ENCODE measurements at regions not wholly inside any gene's neighbourhood (a gene's known extent, or its start where the extent isn't known, plus 50 kb on each side); places are given as distances from the start of the nearest gene placed in this dataset.
"Not testable (repeated sequence)": the region's sequence is repeated elsewhere in the genome, so short reads cannot be mapped to it uniquely, and the experiment has no call there.

DNA sequence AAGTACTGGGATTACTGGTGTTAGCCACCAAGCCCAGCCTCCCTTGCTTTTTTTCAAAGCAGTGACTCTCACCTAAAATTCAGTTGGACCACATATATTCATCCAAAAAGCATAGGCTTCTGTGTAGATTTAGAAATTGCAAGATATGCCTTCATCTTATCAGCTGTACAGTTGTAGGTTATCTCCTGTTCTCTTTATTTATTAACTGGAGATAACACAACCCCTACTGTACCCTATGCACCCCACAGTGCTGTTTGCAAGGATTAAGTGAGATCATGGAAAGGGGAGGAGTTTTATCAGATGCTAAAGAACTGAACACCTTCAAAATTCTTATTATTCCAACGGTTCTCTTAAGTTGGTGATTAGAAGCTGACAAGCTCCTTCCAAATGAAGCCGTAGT lies 164.4 kb upstream of the JARID2 start:
- DNase-seq (ENCODE audit: low read depth in 2 of 2), result no peak

DNA sequence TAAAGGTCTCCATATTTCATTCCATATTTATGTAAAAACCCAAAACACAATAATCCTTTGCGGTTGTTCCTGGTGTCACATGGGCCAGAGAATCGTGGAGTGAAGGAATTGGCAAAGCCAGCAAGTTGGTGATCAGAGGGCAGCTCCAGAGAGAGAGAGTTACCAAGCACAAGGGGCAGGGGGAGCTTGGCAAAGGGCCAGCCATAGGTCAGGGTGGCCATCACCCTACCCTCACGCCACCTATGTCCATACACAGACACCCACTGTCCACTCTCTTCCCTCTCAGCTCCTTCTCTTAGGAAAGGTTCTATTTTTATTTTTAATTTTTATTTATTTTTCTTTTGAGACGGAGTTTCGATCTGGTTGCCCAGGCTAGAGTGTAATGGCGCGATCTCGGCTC lies 163.2 kb upstream of the JARID2 start:
- no peak for DNase-seq (ENCODE audit: low read depth in 2 of 2)

DNA sequence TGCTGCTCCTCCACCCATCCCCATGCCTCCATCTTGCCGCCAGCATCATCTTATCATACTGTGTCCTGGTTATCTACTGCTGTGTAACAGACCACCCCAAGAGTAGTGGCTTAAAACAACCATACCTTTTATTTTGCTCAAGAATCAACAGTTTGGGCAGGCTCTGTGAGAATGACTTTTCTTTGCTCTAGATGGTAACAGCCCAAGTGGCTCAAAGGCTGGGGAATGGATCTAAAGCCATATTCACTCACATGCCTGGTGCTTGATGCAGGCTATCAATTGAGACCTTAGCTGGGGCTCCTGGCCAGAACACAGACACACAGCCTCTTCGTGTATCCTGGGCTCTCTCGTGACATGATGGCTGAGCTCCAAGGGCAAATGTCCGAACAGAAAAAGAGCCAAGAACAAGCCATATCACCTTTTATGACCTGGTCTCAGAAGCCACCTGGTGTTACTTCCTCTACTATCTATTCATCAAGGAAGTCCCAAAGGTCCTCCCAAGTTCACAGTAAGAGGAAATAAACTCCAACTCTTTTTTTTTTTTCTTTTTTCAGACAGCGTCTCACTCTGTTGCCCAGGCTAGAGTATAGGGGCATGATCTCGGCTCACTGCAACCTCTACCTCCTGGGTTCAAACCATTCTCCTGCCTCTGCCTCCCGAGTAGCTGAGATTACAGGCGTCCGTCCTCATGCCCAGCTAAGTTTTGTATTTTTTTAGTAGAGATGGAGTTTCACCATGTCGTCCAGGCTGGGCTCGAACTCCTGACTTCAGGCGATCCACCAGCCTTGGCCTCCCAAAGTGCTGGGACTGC lies 159.3 kb upstream of the JARID2 start:
- no peak for DNase-seq (ENCODE audit: low read depth in 2 of 2)

DNA sequence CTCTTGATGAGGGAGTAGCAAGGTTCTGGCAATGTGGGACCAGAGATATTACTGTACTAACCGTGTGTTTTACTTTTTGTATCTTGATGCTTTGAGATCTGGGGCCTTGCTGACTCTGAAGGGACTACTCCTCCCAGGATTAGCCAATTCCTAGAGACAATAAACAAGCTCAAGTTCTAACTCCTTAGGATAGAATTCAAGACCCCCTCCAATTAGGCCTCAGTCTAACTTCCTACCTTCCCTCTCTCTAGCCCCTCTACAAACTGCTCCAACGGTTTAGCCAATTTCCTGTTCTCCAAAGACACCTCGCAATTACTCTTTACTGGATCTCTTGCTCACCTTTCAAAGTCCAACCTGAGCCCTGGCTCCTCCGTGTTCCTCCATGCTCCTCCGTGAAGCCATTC lies 158.7 kb upstream of the JARID2 start:
- DNase-seq (ENCODE audit: low read depth in 2 of 2), result no peak

DNA sequence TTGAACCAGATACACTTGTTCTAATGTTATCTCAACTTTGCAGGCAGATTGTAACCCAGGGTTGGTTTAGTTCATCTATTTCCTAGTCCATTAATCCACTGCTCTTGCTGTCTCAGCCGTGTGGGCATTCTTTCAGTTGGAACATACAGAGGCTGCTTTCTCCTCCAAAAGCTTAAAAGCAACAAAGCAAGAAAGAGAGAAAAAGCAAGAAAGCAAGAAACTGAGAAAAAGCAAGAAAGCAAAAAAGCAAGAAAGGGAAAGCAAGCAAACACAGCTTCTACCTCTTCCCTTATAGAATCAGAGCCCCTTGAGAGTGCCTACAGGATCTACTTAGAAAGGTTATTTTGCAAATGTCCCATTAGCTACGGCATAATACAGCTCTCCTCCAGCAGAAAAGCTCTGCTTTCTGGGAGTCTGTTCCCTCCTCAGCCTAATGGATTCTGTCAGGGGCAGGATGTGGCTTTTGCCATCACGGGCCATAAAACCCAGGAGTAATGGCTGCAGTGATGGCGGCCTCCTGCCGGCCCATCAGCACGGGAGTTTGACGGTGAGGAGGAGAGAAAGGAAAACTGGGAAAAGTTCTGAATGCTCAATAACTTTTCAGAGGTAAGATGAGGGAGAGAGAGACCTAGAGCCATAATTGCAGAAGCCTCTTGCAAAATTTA lies 156.8 kb upstream of the JARID2 start:
- no peak for DNase-seq (ENCODE audit: low read depth in 2 of 2)

DNA sequence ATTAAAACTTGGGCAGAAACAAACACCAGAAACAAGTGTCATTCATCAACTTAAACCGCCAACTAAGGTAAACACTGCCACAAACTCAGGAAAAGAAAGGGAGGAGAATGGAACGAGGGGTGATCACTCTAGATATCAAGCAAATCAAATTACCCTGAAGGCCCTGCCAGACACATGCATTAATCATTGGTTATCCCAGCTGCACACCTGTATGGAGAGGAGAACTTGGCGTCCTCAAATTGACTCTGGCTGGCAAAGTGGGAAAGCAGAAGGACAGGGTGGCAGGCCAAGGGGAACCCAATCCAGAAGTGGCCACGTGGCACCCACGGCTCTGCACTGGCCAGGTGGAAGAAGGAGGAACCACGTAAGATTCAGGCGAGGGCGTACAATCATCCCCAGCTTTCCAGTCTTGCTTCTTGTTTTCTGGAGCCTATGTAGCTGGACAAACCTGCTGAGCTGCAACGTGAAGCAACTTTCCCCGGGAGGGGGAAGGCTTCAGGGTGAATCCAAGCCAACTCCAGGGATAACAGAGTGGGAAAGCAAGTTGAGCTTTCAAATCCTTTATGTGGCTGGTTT lies 156.2 kb upstream of the JARID2 start:
- DNase-seq (ENCODE audit: low read depth in 2 of 2), result no peak

DNA sequence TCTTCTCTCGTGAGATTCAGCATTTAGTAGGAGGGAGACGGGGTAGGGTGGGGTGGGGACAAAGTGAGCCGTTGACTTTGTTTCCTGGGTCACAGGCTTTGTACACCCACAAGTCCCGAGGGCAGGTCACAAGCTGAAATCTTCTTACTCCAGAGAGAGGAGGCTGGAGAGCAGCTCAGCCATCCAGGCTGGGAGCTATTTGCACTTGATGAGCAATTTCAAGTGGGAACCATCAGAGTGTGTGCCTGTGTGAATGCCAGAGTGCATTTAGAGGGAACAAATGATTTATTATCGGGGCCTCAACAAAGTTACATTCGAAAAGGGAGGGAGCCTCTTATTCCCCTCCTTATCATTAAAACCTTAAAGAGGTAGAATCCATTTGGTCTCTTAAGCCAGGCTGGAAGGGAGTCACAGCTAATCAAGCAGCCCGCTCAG lies 155.7 kb upstream of the JARID2 start:
- DNase-seq (ENCODE audit: low read depth in 2 of 2), result no peak

DNA sequence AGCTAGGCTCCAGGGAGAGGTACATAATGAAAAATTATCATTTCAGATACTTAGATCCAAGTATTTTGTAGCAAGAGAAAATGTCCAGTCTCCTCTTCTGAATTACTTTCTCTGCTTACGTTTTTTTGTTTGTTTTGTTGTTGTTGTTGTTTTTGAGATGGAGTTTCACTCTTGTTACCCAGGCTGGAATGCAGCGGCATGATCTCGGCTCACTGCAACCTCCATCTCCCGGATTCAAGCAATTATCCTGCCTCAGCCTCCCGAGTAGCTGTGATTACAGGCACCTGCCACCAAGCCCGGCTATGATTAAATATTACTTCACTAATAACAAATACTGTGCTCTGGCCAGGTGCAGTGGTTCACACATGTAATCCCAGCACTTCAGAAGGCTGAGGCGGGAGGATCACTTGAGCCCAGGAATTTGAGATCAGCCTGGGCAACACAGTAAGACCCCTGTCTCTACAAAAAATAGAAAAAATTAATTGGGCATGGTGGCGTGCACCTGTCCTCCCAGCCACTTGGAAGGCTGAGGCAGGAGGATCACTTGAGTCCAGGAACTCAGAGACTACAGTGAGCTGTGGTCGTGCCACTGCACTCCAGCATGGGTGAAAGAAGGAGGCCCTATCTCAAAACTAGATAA lies 155.0 kb upstream of the JARID2 start:
- DNase-seq (ENCODE audit: low read depth in 2 of 2), result no peak

DNA sequence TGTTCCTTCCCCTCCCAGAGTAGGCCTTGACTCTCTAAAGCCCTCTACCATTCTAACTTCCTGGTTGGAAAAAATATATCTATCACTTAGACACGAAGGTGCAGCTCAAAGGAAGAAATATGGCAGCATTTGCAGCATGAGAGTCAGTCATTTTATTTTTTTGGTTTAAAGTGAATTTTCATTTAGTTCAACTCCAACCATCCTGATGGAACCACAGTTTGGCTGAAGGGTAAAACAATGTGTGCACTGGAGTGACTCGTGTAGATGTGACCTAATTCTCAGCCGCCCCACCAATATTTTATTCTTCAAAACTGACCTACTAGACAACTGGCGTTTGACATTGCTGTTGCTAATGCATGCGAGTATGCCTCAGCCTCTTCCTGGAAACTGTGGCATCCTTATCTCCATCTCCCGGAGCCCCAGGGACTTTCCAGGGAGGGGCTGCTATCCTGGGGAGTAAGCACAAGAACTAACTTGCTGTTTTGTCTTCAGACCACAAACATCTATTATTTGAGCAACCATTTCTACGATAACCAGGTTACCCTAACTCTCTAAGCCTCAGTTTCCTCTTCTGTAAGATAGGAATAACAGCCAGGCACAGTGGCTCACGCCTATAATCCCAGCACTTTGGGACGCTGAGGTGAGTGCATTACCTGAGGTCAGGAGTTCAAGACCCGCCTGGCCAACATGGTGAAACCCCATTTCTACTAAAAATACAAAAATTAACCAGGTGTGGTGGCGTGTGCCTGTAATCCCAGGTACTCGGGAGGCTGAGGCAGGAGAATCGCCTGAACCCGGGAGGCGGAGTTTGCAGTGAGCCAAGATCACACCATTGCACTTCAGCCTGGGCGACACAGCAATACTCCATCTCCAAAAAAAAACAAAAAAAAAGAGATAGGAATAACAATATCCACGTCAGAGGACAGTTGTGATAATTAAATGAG lies 148.7 kb upstream of the JARID2 start:
- no peak for DNase-seq (ENCODE audit: low read depth in 2 of 2)

DNA sequence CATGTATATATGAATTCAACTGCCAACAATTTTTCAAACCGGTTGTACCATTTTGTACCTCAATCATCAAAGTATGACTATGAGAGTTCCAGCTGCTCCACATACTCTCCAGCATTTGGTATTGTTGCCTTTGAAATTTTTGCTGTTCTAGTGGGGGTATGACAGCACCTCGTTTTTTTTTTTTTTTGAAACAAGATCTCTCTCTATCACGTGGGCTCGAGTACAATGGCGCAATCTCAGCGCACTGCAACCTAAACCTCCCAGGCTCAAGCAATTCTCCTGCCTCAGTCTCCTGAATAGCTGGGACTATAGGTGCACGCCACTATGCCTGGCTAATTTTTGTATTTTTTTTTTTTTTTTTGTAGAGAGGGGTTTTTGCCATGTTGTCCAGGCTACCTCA lies 144.7 kb upstream of the JARID2 start:
- DNase-seq (ENCODE audit: low read depth in 2 of 2), result no peak

DNA sequence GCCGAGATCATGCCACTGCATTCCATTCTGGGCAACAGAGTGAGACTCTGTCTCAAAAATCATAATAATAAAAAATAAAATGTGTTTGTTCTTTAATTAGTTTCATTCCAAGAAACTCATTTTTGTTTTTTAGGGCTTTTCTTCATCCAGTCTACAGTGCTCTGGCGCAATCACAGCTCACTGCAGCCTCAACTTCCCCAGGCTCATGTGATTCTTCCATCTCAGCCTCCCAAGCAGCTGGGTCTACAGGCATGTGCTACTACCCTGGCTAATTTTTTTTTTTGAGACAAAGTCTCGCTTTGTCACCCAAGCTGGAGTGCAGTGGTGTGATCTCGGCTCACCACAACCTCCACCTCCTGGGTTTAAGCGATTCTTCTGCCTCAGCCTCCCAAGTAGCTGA lies 143.6 kb upstream of the JARID2 start:
- DNase-seq (ENCODE audit: low read depth in 2 of 2), result no peak

DNA sequence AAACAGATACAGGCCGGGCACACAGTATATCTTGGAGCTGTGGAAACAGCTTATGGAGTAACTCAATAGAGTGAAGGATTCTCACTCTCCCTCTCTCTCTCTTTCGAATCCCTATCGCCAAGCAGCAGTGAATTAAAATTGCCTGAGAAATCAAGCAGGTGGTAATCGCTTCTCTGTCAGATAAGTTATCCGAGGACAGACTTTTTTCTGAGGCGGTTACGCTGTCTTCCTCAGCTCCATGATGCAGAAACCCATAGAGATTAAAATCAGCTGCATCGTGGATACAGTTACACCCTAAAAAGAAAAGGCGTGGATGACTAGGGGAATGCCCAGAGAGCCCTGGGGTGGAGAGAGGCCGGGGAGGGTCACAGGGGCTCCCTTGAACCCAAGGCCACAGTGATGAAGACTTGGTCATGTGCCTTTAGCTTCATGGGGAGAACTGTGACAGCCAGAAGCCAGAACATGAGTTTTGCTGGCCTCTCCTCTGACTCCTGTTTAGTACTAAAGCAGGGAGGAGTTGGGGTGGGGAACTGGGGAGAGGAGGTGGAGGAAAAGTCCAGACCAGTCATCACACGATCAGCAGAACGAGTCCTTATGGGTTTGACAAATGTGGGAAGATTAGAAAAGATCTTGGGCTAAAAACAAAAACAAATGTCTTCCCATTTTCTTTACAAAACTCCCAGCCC lies 138.8 kb upstream of the JARID2 start:
- DNase-seq (ENCODE audit: low read depth in 2 of 2), result no peak

DNA sequence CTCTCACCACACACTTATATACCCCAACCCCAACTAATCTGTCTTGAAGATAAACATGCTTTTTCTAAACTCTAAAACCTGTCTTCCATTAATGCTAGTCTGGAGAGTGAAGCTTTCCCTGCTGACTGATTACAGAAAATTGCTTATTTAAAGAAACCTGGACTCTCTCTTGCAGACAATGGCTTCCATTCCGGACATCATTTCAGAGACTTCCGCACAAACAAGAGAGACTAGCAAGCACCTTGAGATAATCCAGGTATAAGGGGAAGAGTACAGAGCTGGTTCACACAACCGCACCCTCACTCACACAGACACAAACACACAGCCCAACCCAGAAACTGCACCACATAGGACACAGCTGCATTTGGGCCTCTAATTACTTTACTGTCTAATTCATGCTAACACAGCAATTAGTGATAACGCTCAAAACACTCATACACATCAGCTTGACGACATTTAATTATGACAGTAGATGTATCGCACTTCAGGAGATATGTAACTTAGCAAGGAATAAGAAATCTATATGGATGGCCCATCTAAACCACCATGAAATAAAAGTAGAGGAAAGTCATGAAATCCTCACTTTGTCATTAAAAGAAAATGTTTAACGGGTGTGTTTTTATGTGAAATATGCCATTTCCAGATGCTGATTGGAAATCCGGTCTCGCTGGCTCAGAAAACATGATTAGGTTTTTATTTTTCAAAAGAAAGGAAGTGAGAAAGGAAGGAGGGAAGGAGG lies 138.1 kb upstream of the JARID2 start:
- no peak for DNase-seq (ENCODE audit: low read depth in 2 of 2)

DNA sequence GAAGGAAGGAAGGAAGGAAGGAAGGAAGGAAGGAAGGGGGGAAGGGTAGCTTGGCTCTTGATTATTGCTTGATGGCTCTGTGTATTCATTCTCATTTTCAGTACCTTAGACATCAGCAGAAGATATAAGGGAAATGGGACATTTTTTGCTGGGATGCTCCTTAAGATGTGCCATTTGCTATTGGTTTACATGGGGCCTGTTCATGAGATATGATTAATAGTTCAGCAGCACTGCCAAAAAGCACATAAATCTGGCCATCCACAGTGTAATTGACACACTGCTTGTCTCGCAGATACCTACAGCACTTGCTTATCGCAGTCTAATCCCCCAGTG lies 137.5 kb upstream of the JARID2 start:
- DNase-seq (ENCODE audit: low read depth in 2 of 2), result no peak

DNA sequence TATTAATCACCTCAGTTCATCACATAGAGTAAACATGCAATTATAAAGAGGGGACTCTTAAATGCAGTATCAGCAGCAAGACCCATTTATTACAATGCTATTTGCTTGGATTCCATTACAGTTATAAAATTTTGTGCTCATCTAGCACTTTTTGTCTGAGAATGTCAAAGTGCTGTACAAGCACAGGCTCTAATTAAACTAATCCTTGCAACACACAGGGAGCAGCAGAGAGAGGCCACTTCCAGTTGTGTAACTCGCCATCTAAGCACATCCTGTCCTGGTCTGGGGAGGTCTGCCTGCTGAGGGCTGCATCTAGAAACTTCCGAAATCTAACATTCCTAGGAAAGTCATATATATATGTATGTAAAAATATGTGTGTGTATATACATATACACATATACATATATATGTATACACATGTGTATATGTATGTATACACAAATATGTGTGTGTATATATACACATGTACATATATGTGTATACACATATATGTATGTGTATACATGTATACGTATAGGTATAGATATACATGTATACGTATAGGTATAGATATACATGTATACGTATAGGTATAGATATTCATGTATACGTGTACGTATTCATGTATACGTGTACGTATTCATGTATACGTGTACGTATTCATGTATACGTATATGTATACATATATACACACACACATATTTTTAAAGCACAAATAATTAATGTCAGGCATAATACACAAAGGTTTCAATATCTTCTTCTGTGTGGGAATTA lies 136.4 kb upstream of the JARID2 start:
- no peak for DNase-seq (ENCODE audit: low read depth in 2 of 2)

DNA sequence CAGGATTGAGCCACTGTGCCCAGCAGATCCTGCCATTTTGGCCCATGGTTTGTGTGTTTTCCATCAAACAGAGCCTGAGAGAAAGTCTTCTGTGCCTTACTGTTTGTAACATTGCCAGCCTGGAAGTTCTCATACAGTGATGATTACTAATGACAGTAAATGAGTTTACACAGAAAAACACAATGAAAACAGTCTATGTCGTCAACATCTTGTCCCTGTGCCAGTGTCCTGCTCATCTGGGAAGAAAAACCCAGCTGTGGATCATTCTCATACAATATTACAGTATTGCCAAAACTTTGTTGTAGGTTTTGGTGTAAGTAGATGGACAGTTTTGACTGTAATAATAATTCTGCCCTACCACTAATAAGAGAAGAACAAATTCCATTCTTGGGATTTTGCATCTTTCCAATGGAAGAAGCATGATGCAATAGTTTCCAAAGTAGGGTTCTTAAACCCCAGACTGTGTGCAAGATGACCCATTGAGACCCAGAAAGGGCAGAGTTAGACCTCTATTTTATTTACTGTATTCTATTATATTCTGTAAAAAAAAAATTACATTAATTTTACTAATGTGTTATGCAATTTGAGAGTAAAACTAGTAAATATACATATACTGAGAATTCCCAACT lies 135.0 kb upstream of the JARID2 start:
- no peak for DNase-seq (ENCODE audit: low read depth in 2 of 2)

DNA sequence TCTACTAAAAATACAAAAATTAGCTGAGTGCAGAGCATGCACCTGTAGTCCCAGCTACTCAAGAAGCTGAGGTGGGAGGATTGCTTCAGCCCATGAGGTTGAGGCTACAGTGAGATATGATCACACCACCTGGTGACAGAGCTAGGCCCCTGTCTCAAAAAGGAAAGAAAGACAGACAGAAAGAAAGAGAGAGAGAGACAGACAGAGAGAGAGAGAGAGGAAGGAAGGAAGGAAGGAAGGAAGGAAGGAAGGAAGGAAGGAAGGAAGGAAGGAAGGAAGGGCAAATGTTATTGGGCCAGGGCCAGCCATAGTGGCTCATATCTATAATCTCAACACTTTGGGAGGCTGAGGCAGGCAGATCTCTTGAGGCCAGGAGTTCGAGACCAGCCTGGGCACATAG lies 134.3 kb upstream of the JARID2 start:
- not testable (repeated sequence) for DNase-seq (ENCODE audit: low read depth in 2 of 2)

DNA sequence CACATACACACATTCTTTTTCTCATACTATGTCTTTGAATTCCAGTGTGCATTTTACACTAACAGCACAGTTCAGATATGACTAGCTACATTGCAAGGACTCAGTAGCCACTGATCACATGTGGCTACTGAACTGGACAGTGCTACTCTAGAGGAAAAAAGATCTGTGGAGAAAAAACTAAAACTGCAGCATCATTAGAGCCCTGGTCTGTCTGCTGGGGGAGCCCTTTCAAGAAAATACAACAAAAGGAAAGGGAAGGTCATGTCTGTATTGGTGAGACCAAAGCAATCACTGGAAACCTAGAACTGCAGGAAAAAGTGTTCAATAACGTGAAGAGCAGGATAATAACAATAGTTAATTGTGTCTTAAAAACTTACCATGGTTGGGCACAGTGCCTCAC lies 132.3 kb upstream of the JARID2 start:
- DNase-seq (ENCODE audit: low read depth in 2 of 2), result no peak

DNA sequence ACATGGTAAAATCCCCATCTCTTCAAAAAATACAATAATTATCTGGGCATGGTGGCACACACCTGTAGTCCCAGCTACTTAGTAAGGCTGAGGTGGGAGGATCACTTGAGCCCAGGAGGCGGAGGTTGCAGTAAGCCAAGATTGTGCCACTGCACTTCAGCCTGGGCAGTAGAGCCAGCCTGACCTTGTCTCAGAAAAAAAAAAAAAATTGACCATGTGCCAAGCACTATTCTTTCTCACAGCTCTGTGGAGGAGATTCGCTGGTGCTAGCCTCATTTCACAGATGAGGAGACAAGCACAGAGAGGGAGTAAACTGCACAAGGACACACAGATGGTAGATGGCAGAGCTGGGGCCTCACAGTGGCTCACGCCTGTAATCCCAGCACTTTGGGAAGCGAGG lies 131.8 kb upstream of the JARID2 start:
- DNase-seq (ENCODE audit: low read depth in 2 of 2), result no peak
